DMS 273 treated with DMSO at 0.1 percent for 48 hours (cell line): ENCODE measurements at regions not wholly inside any gene's neighbourhood (a gene's known extent, or its start where the extent isn't known, plus 50 kb on each side); places are given as distances from the start of the nearest gene placed in this dataset.
"Not testable (repeated sequence)": the region's sequence is repeated elsewhere in the genome, so short reads cannot be mapped to it uniquely, and the experiment has no call there.

ENCODE experiments used
- DNase-seq: peaks from one replicate; lab custom pipeline; 2025; lab: John Stamatoyannopoulos, UW

GRCh38 chr13:99700468-99700867 lies 199.2 kb downstream of the TM9SF2 start:
- DNase-seq = no peak

GRCh38 chr13:99698816-99699099 lies 197.5 kb downstream of the TM9SF2 start:
- DNase-seq = no peak

- DNase-seq = no peak
These were observed 196.9 kb downstream of the TM9SF2 start for GRCh38 chr13:99698010-99698815.

GRCh38 chr13:99695857-99696256 lies 194.6 kb downstream of the TM9SF2 start:
- no peak for DNase-seq

GRCh38 chr13:99693852-99694611 lies 192.8 kb downstream of the TM9SF2 start:
- no peak for DNase-seq

- no peak for DNase-seq
These were observed 192.1 kb downstream of the TM9SF2 start for GRCh38 chr13:99693351-99693750.

GRCh38 chr13:99692854-99693253 lies 191.6 kb downstream of the TM9SF2 start:
- DNase-seq = no peak

- no peak for DNase-seq
These were observed 190.3 kb downstream of the TM9SF2 start for GRCh38 chr13:99691552-99691951.

GRCh38 chr13:99690426-99691174 lies 189.3 kb downstream of the TM9SF2 start:
- no peak for DNase-seq

- DNase-seq = no peak
These were observed 188.7 kb downstream of the TM9SF2 start for GRCh38 chr13:99689955-99690354.

- DNase-seq = no peak
These were observed 187.5 kb downstream of the TM9SF2 start for GRCh38 chr13:99688776-99689175.

GRCh38 chr13:99687723-99688397 lies 186.6 kb downstream of the TM9SF2 start:
- no peak for DNase-seq

- DNase-seq = no peak
These were observed 185.7 kb downstream of the TM9SF2 start for GRCh38 chr13:99686944-99687411.

GRCh38 chr13:99686157-99686572 lies 184.9 kb downstream of the TM9SF2 start:
- DNase-seq = no peak

GRCh38 chr13:99681695-99682094 lies 180.4 kb downstream of the TM9SF2 start:
- no peak for DNase-seq

GRCh38 chr13:99677116-99677951 lies 176.1 kb downstream of the TM9SF2 start:
- peak; percentile 78 for DNase-seq

GRCh38 chr13:99671746-99672145 lies 170.5 kb downstream of the TM9SF2 start:
- DNase-seq = no peak

- not testable (repeated sequence) for DNase-seq
These were observed 167.8 kb downstream of the TM9SF2 start for GRCh38 chr13:99669096-99669495.

GRCh38 chr13:99666146-99666805 lies 165.0 kb downstream of the TM9SF2 start:
- DNase-seq = no peak

GRCh38 chr13:99665711-99666110 lies 164.4 kb downstream of the TM9SF2 start:
- peak; percentile 16 for DNase-seq

GRCh38 chr13:99663908-99664307 lies 162.6 kb downstream of the TM9SF2 start:
- no peak for DNase-seq
